Kidney epithelial cell (primary cell): ENCODE measurements at regions not wholly inside any gene's neighbourhood (a gene's known extent, or its start where the extent isn't known, plus 50 kb on each side); places are given as distances from the start of the nearest gene placed in this dataset.

Experiments used
- DNase-seq: peaks from one replicate; pipeline ENCODE4 v3.0.0-alpha.2; 2010; ENCODE audit warnings: low read depth
- H3K27me3 ChIP-seq: 2 replicates; pipeline ENCODE4 v1.6.0; 2011; ENCODE audit warnings: low read length; ENCODE audit not compliant: control insufficient read depth, insufficient read depth
- H3K36me3 ChIP-seq: 2 replicates; pipeline ENCODE4 v1.5.1; 2011; ENCODE audit warnings: low read length; ENCODE audit not compliant: control insufficient read depth, insufficient read depth
- H3K4me3 ChIP-seq: 2 replicates; pipeline ENCODE4 v1.5.1; 2011; ENCODE audit warnings: low read depth, mild to moderate bottlenecking, control low read depth, low read length
- TF ChIP-seq, protein P1 (sequence below): IDR thresholded peaks from 2 replicates; pipeline ENCODE4 v1.5.1; 2011; ENCODE audit warnings: mild to moderate bottlenecking, moderate library complexity, low read length, control low read depth, inconsistent platforms; ENCODE audit not compliant: insufficient read depth, poor library complexity, severe bottlenecking

DNA sequence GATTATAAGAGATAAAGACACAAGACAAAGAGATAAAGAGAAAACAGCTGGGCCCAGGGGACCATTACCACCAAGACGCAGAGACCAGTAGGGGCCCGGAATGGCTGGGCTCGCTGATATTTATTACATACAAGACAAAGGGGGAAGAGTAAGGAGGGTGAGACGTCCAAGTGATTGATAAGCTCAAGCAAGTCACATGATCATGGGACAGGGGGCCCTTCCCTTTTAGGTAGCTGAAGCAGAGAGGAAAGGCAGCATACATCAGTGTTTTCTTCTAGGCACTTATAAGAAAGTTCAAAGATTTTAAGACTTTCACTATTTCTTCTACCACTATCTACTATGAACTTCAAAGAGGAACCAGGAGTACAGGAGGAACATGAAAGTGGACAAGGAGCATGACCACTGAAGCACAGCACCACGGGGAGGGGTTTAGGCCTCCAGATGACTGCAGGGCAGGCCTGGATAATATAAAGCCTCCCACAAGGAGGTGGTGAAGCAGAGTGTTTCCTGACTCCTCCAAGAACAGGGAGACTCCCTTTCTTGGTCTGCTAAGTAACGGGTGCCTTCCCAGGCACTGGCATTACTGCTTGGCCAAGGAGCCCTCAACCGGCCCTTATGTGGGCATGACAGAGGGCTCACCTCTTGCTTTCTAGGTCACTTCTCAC is 63.9 kb upstream of the ARL4D start:
- DNase-seq = peak; percentile 12
- H3K27me3 ChIP-seq = no peaks in the 10 kb centered on the region
- no peaks in the 10 kb centered on the region for H3K36me3 ChIP-seq
- H3K4me3 ChIP-seq = no peak overlapping the region
- TF ChIP-seq, protein P1, sequence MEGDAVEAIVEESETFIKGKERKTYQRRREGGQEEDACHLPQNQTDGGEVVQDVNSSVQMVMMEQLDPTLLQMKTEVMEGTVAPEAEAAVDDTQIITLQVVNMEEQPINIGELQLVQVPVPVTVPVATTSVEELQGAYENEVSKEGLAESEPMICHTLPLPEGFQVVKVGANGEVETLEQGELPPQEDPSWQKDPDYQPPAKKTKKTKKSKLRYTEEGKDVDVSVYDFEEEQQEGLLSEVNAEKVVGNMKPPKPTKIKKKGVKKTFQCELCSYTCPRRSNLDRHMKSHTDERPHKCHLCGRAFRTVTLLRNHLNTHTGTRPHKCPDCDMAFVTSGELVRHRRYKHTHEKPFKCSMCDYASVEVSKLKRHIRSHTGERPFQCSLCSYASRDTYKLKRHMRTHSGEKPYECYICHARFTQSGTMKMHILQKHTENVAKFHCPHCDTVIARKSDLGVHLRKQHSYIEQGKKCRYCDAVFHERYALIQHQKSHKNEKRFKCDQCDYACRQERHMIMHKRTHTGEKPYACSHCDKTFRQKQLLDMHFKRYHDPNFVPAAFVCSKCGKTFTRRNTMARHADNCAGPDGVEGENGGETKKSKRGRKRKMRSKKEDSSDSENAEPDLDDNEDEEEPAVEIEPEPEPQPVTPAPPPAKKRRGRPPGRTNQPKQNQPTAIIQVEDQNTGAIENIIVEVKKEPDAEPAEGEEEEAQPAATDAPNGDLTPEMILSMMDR = no peak

DNA sequence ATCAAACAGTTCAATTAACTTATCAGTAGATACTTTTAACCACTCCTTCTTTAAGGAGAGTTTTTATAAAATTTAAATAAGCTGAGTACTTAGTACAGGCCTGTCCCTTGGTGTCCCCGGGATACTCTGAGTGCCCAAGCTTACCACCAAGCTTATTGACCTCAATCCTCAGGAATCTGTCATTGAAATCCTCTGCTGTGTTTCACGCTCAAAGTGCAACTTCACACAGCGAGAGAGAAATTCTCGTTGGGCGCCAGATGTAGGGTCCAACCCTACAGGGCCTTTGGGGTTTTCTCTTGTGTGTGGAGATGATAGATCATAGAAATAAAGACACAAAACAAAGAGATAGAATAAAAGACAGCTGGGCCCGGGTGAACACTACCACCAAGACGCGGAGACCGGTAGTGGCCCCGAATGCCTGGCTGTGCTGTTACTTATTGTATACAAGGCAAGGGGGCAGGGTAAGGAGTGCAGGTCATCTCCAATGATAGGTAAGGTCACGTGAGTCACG is 65.3 kb upstream of the ARL4D start:
- no peaks in the 10 kb centered on the region for H3K36me3 ChIP-seq
- H3K4me3 ChIP-seq = no peak overlapping the region
- TF ChIP-seq, protein P1 = no peak
- H3K27me3 ChIP-seq = no peaks in the 10 kb centered on the region
- DNase-seq = no peak

- no peaks in the 10 kb centered on the region for H3K27me3 ChIP-seq
- TF ChIP-seq, protein P1 = no peak
- no peak overlapping the region for H3K4me3 ChIP-seq
- H3K36me3 ChIP-seq = no peaks in the 10 kb centered on the region
- no peak for DNase-seq
Measured at GRCh38 chr17:43332230-43332629, 66.6 kb upstream of the ARL4D start.

GRCh38 chr17:43330876-43331639 is 67.7 kb upstream of the ARL4D start:
- Histone ChIP-seq H3K4me3 (no peak overlapping the region), H3K36me3 (no peaks in the 10 kb centered on the region), H3K27me3 (no peaks in the 10 kb centered on the region)
- DNase-seq = no peak
- TF ChIP-seq, protein P1 = no peak

- Histone ChIP-seq H3K36me3 (no peaks in the 10 kb centered on the region), H3K27me3 (no peaks in the 10 kb centered on the region), H3K4me3 (no peak overlapping the region)
- TF ChIP-seq, protein P1 = no peak
- DNase-seq = no peak
Measured at GRCh38 chr17:43329183-43329582, 69.6 kb upstream of the ARL4D start.
